ENCODE measurements at regions not wholly inside any gene's neighbourhood (a gene's known extent, or its start where the extent isn't known, plus 50 kb on each side); places are given as distances from the start of the nearest gene placed in this dataset.

DNA sequence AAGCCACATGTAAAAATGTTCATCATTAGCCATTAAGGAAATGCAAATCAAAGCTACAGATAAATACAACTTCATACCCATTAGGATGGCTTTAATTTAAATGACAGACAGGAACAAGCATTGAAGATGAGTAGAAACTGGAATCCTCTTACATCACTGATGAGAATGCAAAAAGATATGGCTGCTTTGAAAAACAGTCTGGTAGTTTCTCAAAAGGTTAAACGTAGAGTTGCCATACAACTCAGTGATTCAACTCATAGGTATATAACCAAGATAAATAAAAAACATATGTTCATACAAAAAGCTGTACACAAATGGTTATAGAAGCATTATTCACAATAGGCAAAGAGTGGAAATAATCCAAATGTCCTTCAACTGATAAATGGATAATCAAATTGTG is 228.8 kb upstream of the ZNF462 start:
- TF ChIP-seq, protein P1, sequence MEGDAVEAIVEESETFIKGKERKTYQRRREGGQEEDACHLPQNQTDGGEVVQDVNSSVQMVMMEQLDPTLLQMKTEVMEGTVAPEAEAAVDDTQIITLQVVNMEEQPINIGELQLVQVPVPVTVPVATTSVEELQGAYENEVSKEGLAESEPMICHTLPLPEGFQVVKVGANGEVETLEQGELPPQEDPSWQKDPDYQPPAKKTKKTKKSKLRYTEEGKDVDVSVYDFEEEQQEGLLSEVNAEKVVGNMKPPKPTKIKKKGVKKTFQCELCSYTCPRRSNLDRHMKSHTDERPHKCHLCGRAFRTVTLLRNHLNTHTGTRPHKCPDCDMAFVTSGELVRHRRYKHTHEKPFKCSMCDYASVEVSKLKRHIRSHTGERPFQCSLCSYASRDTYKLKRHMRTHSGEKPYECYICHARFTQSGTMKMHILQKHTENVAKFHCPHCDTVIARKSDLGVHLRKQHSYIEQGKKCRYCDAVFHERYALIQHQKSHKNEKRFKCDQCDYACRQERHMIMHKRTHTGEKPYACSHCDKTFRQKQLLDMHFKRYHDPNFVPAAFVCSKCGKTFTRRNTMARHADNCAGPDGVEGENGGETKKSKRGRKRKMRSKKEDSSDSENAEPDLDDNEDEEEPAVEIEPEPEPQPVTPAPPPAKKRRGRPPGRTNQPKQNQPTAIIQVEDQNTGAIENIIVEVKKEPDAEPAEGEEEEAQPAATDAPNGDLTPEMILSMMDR (IDR thresholded peaks at IDR 0.05; ENCODE audit: low read depth, low read length), result no peak

DNA sequence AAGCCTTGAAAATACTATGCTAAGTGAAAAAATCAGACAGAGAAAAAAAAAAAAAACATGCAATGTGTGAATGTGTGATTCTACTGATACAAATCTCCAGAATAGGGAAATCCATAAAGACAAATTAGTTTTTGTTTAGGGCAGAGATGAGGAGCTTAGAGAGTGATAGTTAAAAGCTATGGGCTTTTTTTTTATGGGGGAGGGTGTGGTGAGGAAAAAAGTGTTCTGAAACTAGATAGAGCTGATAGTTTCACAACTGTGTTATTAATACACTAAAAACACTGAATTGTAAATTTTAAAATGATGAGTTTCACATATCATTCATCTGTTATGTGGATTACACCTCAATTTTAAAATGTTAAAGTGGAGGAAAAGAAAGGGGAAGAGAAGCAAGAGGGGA is 228.3 kb upstream of the ZNF462 start:
- TF ChIP-seq, protein P1 (IDR thresholded peaks at IDR 0.05; ENCODE audit: low read depth, low read length), result no peak
- no peak overlapping the region for H3K4me3 ChIP-seq (replicated peaks in 1 of 2; ENCODE audit: low read depth in 2 of 2, low read length in 2 of 2)
- DNase-seq (ENCODE audit: low read depth in 2 of 2), result no peak

More for the DNA sequence above, 228.8 kb upstream of the ZNF462 start:
- H3K4me3 ChIP-seq (replicated peaks in 1 of 2; ENCODE audit: low read depth in 2 of 2, low read length in 2 of 2), result no peak overlapping the region
- no peak for DNase-seq (ENCODE audit: low read depth in 2 of 2)

DNA sequence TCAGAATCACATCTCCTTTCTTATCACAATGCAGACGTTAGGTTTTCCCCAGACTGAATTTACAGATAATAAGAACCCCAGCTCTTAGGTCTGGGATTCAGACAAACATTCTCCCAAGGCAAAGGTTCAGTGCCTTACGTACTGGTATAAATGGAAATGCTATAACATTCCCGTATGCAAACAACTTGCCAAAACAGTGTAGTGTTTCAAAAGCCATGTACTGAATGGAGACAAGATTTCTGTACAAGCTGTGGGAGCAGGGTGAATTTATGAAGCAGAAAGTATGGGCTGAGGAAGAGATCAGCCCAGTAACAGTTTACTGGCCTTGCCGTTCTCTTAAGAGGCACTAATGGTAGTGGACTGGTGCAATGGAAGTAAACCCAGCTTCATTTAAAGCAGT is 225.5 kb upstream of the ZNF462 start:
- DNase-seq (ENCODE audit: low read depth in 2 of 2), result no peak
- TF ChIP-seq, protein P1 (IDR thresholded peaks at IDR 0.05; ENCODE audit: low read depth, low read length), result no peak
- H3K4me3 ChIP-seq (replicated peaks in 1 of 2; ENCODE audit: low read depth in 2 of 2, low read length in 2 of 2), result no peak overlapping the region

DNA sequence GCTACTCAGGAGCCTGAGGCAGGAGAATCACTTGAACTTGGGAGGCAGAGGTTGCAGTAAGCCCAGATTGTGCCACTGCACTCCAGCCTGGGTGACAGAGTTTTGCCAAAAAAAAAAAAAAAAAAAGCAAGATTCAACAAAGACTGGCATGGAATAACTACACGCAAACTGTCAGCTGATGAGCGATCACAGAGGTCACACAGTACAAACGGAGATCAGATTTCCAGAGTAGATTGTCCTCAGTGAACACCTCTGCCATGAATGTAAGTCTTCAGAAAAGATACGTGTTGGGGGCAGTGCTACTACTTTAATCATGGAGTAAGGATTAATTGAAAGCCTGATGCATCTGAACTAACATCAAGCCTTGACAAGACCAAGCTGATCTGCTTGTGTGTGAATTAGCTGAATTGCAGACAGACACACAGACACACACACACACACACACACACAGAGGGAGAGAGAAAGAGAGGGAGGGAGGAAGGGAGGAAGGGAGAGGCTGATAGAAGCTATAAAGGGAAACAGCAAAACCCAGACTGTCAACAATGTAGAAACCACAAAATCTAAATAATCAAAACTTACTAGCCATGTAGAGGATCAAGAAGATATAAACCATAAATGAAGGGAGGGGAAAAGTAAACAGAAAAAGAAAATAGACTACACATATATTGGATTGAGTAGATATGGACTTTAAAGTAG is 222.9 kb upstream of the ZNF462 start:
- TF ChIP-seq, protein P1 (IDR thresholded peaks at IDR 0.05; ENCODE audit: low read depth, low read length), result no peak
- H3K4me3 ChIP-seq (replicated peaks in 1 of 2; ENCODE audit: low read depth in 2 of 2, low read length in 2 of 2), result no peak overlapping the region
- no peak for DNase-seq (ENCODE audit: low read depth in 2 of 2)

DNA sequence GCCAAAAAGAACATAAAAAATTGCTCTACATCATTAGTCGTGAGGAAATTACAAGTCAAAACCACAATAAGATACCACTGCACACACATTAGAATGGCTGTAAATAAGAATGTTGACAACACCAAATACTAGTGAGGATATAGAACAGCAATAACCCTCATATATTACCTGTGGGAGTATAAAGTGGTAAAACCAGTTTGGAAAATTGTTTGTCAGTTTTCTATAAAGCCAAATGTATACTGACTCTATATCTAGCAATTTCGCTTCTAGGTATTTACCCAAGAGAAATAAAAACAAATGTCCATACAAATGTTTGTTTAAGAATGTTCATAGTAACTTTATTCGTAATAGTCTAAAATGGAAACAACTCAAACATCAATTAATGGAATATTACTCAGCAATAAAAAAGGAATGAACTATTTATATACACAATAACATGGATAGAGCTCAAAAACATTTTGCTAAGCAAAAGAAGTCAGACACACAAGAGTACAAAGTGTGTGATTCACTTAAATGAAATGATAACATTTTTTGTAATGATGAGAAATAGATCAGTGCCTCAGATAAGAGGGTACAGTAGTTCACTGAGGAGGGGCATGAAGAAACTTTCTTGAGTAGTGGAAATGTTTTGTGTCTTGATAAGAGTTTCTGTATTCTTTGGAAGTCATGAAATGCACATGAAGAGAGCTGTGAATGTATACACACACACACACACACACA is 219.6 kb upstream of the ZNF462 start:
- peak in 1 of 2 donors; percentile 2 for DNase-seq (ENCODE audit: low read depth in 2 of 2)
- no peak overlapping the region for H3K4me3 ChIP-seq (replicated peaks in 1 of 2; ENCODE audit: low read depth in 2 of 2, low read length in 2 of 2)
- TF ChIP-seq, protein P1 (IDR thresholded peaks at IDR 0.05; ENCODE audit: low read depth, low read length), result no peak

DNA sequence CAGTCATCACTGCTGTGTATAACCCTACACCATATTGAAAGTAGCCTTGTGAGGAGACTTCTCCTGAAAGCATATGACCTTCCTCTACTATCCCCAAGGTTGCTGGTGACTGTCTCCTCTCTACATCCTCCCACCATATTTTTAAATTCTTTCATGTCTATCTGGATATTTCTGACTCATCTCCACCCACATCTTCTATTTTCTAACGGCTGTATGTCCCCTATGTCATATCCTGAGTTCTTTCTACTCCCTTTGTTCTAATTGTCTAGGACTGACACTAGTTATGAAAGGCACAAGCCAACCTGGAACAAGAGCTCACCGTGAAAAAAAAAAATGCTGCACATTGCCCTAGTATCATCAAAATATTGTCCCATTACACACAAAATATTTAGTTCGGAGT is 218.3 kb upstream of the ZNF462 start:
- TF ChIP-seq, protein P1 (IDR thresholded peaks at IDR 0.05; ENCODE audit: low read depth, low read length), result no peak
- H3K4me3 ChIP-seq (replicated peaks in 1 of 2; ENCODE audit: low read depth in 2 of 2, low read length in 2 of 2), result no peak overlapping the region
- DNase-seq (ENCODE audit: low read depth in 2 of 2), result peak in 1 of 2 donors; percentile 7

All from cardiac fibroblast (primary cell).